OCI-LY7 (cell line): ENCODE measurements at regions not wholly inside any gene's neighbourhood (a gene's known extent, or its start where the extent isn't known, plus 50 kb on each side); places are given as distances from the start of the nearest gene placed in this dataset.

Source experiments
- BruUV-seq: library from RNA; stranded (reverse); fragments of 400-500 nt; replicated peaks from 2 replicates; lab custom pipeline; 2021; lab: Mats Ljungman, UMichigan
- CTCF ChIA-PET: fragments of 300-600 bp; sonication (Branson Sonifier 250); formaldehyde crosslinking; loops from one replicate; lab custom pipeline; 2022; ENCODE audit warnings: antibody characterized with exemption; ENCODE audit not compliant: unreplicated experiment; lab: Charles Lee
- POLR2A ChIA-PET: fragments of 300-600 bp; sonication (Branson Sonifier 250); formaldehyde crosslinking; loops from one replicate; lab custom pipeline; 2022; ENCODE audit warnings: antibody characterized with exemption; lab: Charles Lee
- DNase-seq: peaks from one replicate; pipeline ENCODE4 v3.0.0-alpha.2; 2015; ENCODE audit warnings: low spot score
- H2AFZ ChIP-seq: fragments of 200-600 bp; sonication (generic), shearing (Covaris generic); 2 replicates; pipeline ENCODE4 v1.6.1; 2014; ENCODE audit warnings: mild to moderate bottlenecking, antibody characterized with exemption, low read length, moderate library complexity
- H3K27ac ChIP-seq: fragments of 200-600 bp; sonication (generic); 2 replicates; pipeline ENCODE4 v1.5.1; 2014; ENCODE audit warnings: mixed run types, low read depth, mild to moderate bottlenecking, moderate library complexity, low read length, inconsistent platforms; ENCODE audit not compliant: poor library complexity, severe bottlenecking
- H3K36me3 ChIP-seq: fragments of 200-600 bp; sonication (generic); 2 replicates; pipeline ENCODE4 v1.6.1; 2014; ENCODE audit warnings: mild to moderate bottlenecking, antibody characterized with exemption, low read length, moderate library complexity, mixed read lengths; ENCODE audit not compliant: insufficient read depth
- H3K4me1 ChIP-seq: fragments of 200-600 bp; sonication (generic); 2 replicates; pipeline ENCODE4 v1.5.1; 2014; ENCODE audit warnings: mild to moderate bottlenecking, low read length; ENCODE audit not compliant: insufficient read depth, poor library complexity, severe bottlenecking
- H3K4me2 ChIP-seq: fragments of 200-600 bp; sonication (generic); 2 replicates; pipeline ENCODE4 v1.6.1; 2014; ENCODE audit warnings: mild to moderate bottlenecking, low read length
- H3K4me3 ChIP-seq: fragments of 200-600 bp; sonication (generic); 2 replicates; pipeline ENCODE4 v1.5.1; 2014; ENCODE audit warnings: mild to moderate bottlenecking, low read depth, low read length; ENCODE audit not compliant: poor library complexity, severe bottlenecking
- H3K79me2 ChIP-seq: fragments of 200-600 bp; sonication (generic); 2 replicates; pipeline ENCODE4 v1.6.1; 2016; ENCODE audit warnings: low read depth, mild to moderate bottlenecking, low read length, moderate library complexity, mixed read lengths; ENCODE audit not compliant: insufficient read depth
- H3K9me2 ChIP-seq: fragments of 200-600 bp; sonication (generic); 2 replicates; pipeline ENCODE4 v1.6.1; 2016; ENCODE audit warnings: mild to moderate bottlenecking, low read length, mixed read lengths; ENCODE audit not compliant: insufficient read depth
- H3K9me3 ChIP-seq: fragments of 200-600 bp; sonication (generic); 2 replicates; pipeline ENCODE4 v1.6.1; 2014; ENCODE audit warnings: mild to moderate bottlenecking, mixed run types, low read length, mixed read lengths
- H4K20me1 ChIP-seq: fragments of 200-600 bp; sonication (generic); 2 replicates; pipeline ENCODE4 v1.6.1; 2014; ENCODE audit warnings: mild to moderate bottlenecking, antibody characterized with exemption, low read length, moderate library complexity, mixed read lengths; ENCODE audit not compliant: insufficient read depth
- CTCF ChIP-seq: fragments of 200-600 bp; sonication (generic); conservative IDR thresholded peaks from 2 replicates; pipeline ENCODE4 v1.5.1; 2014; ENCODE audit warnings: mild to moderate bottlenecking, antibody characterized with exemption, low read length, moderate library complexity, mixed read lengths
- EZH2phosphoT487 ChIP-seq: fragments of 200-600 bp; sonication (generic); IDR thresholded peaks from 2 replicates; pipeline ENCODE4 v1.6.1; 2018; ENCODE audit warnings: low read depth, borderline replicate concordance, mild to moderate bottlenecking, mixed run types, antibody characterized with exemption, low read length, moderate library complexity, mixed read lengths
- intact Hi-C: fragments of 100-400 bp; cut with micrococcal nuclease; formaldehyde crosslinking; loops from one replicate; pipeline ENCODE4 v1.10.0; 2022; ENCODE audit not compliant: unreplicated experiment

- BruUV-seq = no TSS peak
- Histone ChIP-seq H3K4me2 (no peak overlapping the region), H3K36me3 (no peaks in the 10 kb centered on the region), H2AFZ (no peak overlapping the region), H3K9me3 (no peaks in the 10 kb centered on the region), H4K20me1 (no peaks in the 10 kb centered on the region), H3K27ac (no peak overlapping the region), H3K4me3 (no peak overlapping the region), H3K4me1 (no peaks in the 10 kb centered on the region), H3K79me2 (no peaks in the 10 kb centered on the region), H3K9me2 (no peaks in the 10 kb centered on the region)
- intact Hi-C loops = no loop called here
- CTCF ChIA-PET = no interaction called here
- no peak for TF ChIP-seq EZH2phosphoT487
- TF ChIP-seq CTCF = no peak
- POLR2A ChIA-PET = no interaction called here
- no peak for DNase-seq
These were observed 313.2 kb upstream of the HS6ST1 start for GRCh38 chr2:128631698-128632500.

GRCh38 chr2:128632501-128632800 is 313.8 kb upstream of the HS6ST1 start:
- Histone ChIP-seq H4K20me1 (no peaks in the 10 kb centered on the region), H3K36me3 (no peaks in the 10 kb centered on the region), H3K4me1 (no peaks in the 10 kb centered on the region), H3K9me3 (no peaks in the 10 kb centered on the region), H3K79me2 (no peaks in the 10 kb centered on the region), H3K9me2 (no peaks in the 10 kb centered on the region), H3K4me2 (no peak overlapping the region), H3K27ac (no peak overlapping the region), H2AFZ (no peak overlapping the region), H3K4me3 (no peak overlapping the region)
- ChIA-PET CTCF (no interaction called here), POLR2A (no interaction called here)
- DNase-seq = no peak
- TF ChIP-seq EZH2phosphoT487 (no peak), CTCF (no peak)
- BruUV-seq = no TSS peak
- intact Hi-C loops = no loop called here

GRCh38 chr2:128633501-128633900 is 314.8 kb upstream of the HS6ST1 start:
- Histone ChIP-seq H3K36me3 (no peaks in the 10 kb centered on the region), H3K4me1 (no peaks in the 10 kb centered on the region), H3K27ac (no peak overlapping the region), H3K9me3 (no peaks in the 10 kb centered on the region), H3K9me2 (no peaks in the 10 kb centered on the region), H3K4me3 (no peak overlapping the region), H3K4me2 (no peak overlapping the region), H3K79me2 (no peaks in the 10 kb centered on the region), H2AFZ (no peak overlapping the region), H4K20me1 (no peaks in the 10 kb centered on the region)
- DNase-seq = no peak
- TF ChIP-seq CTCF (no peak), EZH2phosphoT487 (no peak)
- BruUV-seq = no TSS peak
- intact Hi-C loops = no loop called here
- ChIA-PET CTCF (no interaction called here), POLR2A (interaction anchor here (0.8 kb wide), 1 partner anchor 28 kb away, joined by 3 read pairs; no protein-coding TSS in a partner anchor)
